ENCODE measurements at regions not wholly inside any gene's neighbourhood (a gene's known extent, or its start where the extent isn't known, plus 50 kb on each side); places are given as distances from the start of the nearest gene placed in this dataset.

DNA sequence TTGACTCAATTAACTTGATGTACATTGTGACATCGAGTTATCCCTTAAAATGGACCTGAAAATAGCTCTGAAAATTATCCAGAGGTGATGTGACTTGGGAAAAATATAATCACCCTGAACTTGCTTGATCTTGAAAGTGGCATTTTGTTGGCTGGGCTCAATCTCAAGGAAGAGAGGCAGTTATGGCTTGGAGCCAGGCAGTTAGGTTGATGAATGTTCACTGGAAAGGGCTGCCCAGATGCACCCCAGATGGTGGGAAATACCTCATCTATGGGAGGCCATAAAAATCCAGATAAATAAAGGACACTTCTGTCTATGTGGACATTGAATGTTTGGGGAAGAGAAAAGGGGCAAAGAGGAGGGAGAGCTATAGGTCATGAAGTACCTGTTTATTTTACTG lies 55.7 kb upstream of the OR5AN1 start:
- Histone ChIP-seq H3K27ac (ENCODE audit: low read length) (no peak overlapping the region), H3K27me3 (ENCODE audit: control insufficient read depth, insufficient read depth, low read length) (no peaks in the 10 kb centered on the region), H3K4me3 (ENCODE audit: low read length) (no peak overlapping the region), H3K36me3 (ENCODE audit: control insufficient read depth, insufficient read depth, low read length) (no peaks in the 10 kb centered on the region), H3K9me3 (replicated peaks; ENCODE audit: control insufficient read depth, low read depth, low read length) (peaks cover 2% of the 10 kb centered on the region), H3K4me1 (ENCODE audit: control insufficient read depth, insufficient read depth, low read length) (no peaks in the 10 kb centered on the region)
- 44% methylated on average over 1 of the region's 1 CpG for WGBS (ENCODE audit: insufficient coverage)
- no peak for DNase-seq

DNA sequence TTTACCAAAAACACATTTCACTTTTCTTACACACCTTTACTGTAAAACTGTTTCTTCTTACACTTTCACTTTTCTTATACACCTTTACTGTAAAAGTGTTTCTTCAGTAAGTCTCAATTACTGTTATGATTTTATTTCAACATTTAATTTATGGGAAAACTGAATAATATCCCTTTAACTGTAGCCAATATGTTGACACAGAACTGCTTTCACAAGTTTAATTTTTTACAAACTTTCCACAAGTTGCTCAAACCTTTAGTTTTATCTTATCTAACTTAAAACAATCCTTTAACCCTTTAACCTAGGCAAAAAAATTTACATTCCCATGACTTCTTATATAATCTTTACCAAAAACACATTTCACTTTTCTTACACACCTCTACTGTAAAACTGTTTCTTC lies 63.3 kb upstream of the OR5AN1 start:
- Histone ChIP-seq H3K9me3 (replicated peaks; ENCODE audit: control insufficient read depth, low read depth, low read length) (peaks cover 2% of the 10 kb centered on the region), H3K27me3 (ENCODE audit: control insufficient read depth, insufficient read depth, low read length) (no peaks in the 10 kb centered on the region), H3K4me1 (ENCODE audit: control insufficient read depth, insufficient read depth, low read length) (no peaks in the 10 kb centered on the region), H3K36me3 (ENCODE audit: control insufficient read depth, insufficient read depth, low read length) (no peaks in the 10 kb centered on the region), H3K4me3 (ENCODE audit: low read length) (no peak overlapping the region), H3K27ac (ENCODE audit: low read length) (no peak overlapping the region)
- no peak for DNase-seq

DNA sequence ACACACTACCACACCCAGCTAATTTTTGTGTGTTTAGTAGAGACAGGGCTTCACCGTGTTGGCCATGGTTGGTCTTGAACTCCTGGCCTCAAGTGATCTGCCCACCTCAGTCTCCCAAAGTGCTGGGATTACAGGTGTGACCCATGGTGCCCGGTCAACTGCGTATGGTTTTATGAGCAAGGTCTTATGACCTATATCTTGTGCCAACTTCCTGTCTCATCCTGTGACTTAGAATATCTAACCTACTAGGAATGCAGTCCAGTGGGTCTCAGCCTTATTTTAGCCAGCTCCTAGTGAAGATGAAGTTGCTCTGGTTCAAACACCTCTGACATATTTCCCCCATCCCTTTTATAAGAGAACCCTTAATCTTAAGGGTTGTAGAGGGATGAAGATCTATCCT lies 66.1 kb upstream of the OR5AN1 start:
- Histone ChIP-seq H3K36me3 (ENCODE audit: control insufficient read depth, insufficient read depth, low read length) (no peaks in the 10 kb centered on the region), H3K4me1 (ENCODE audit: control insufficient read depth, insufficient read depth, low read length) (no peaks in the 10 kb centered on the region), H3K4me3 (ENCODE audit: low read length) (no peak overlapping the region), H3K27me3 (ENCODE audit: control insufficient read depth, insufficient read depth, low read length) (peaks cover 2% of the 10 kb centered on the region), H3K9me3 (replicated peaks; ENCODE audit: control insufficient read depth, low read depth, low read length) (no peaks in the 10 kb centered on the region), H3K27ac (ENCODE audit: low read length) (no peak overlapping the region)
- WGBS (ENCODE audit: insufficient coverage) = 100% methylated on average over 1 of the region's 3 CpGs
- no peak for DNase-seq

DNA sequence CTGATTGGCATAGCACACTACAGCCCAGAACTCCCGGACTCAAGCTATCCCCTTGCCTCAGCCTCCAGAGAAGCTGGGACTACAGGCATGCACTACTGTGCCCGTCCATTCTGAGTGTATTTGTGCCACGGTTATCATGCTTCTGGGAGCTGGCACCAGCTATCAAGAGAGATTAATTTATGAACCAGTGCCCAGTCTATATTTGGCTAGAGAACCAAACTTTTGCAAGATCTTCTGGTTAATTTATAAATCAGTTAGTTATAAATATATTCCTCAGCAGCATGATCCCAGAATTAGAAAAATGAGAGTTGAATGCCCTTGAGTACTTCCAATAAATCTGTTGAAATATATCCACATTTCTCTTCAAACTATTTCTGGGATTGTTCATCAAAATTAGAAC lies 67.5 kb upstream of the OR5AN1 start:
- H3K9me3 ChIP-seq (replicated peaks; ENCODE audit: control insufficient read depth, low read depth, low read length) = no peaks in the 10 kb centered on the region
- H3K27ac ChIP-seq (ENCODE audit: low read length) = no peak overlapping the region
- no peaks in the 10 kb centered on the region for H3K36me3 ChIP-seq (ENCODE audit: control insufficient read depth, insufficient read depth, low read length)
- peaks cover 2% of the 10 kb centered on the region for H3K27me3 ChIP-seq (ENCODE audit: control insufficient read depth, insufficient read depth, low read length)
- H3K4me3 ChIP-seq (ENCODE audit: low read length) = no peak overlapping the region
- H3K4me1 ChIP-seq (ENCODE audit: control insufficient read depth, insufficient read depth, low read length) = no peaks in the 10 kb centered on the region
- WGBS (ENCODE audit: insufficient coverage) = 75% methylated on average over 2 of the region's 3 CpGs
- DNase-seq = no peak

DNA sequence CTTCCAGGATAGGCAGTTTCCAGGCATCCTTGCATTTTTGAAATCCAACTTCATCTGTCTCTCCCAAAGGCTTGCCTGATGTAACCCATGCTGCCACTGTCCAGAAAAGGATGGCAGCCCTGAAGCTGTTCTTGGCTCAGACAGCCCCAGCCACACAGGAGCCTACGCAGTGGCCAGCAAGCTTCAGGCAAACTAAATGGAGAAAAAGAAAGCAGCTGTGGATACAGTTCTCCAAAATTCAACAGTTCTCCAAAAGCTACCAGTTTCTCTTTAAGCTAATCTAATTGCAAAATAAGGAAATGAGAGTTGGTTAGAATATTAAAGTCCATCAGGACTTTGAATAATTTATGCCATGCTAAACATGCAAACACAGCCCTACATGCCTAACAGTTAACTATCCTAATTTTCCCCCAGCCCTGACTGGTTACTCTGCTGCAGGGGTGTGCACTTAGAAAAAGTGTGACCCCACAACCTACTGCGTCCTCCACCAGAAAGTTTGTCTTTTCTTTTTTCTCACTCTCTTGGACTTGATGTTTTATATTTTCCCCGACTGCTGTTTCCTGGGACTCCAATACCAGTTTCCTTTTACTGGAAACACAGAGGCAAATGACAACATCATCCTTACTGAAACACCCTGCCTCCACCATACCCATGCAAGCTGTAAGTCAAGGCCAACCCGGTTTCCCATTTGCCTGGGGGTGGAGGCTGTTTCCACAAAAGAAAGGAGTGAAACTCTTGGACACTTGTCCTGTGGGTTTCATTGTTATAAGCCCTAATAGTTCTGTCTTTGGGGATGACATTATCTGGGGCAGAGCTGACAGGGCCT lies 69.1 kb upstream of the OR5AN1 start:
- H3K4me3 ChIP-seq (ENCODE audit: low read length) = no peak overlapping the region
- no peak overlapping the region for H3K27ac ChIP-seq (ENCODE audit: low read length)
- H3K36me3 ChIP-seq (ENCODE audit: control insufficient read depth, insufficient read depth, low read length) = no peaks in the 10 kb centered on the region
- no peak for DNase-seq
- no peaks in the 10 kb centered on the region for H3K4me1 ChIP-seq (ENCODE audit: control insufficient read depth, insufficient read depth, low read length)
- WGBS (ENCODE audit: insufficient coverage) = 89% methylated on average over 1 of the region's 4 CpGs
- H3K27me3 ChIP-seq (ENCODE audit: control insufficient read depth, insufficient read depth, low read length) = peaks cover 2% of the 10 kb centered on the region
- no peaks in the 10 kb centered on the region for H3K9me3 ChIP-seq (replicated peaks; ENCODE audit: control insufficient read depth, low read depth, low read length)

DNA sequence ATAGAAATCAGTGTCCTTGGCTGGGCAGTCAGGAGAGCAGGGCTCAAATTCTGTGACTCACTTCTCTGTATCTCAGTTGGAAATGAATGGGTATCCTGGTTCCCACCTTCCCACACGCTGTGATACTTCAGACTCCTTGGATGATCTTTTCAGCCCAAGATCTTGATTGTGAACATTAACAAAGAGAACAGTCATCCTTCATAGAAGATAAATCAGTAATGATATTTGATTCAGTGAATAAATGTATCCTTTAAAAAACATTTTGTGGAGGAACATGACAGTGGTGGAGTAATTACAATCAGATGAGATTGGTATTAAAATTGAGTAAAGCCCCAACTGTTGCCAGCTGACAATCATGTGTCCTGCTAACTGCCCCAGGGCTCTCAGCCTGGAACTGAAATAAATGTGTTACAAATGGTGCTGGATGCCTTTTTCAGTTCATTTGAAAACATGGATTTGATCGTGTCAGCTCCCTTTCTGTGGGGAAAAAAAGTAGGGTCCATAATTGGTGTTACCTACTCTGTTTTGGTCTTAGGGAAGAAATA lies 72.9 kb upstream of the OR5AN1 start:
- H3K4me1 ChIP-seq (ENCODE audit: control insufficient read depth, insufficient read depth, low read length) = no peaks in the 10 kb centered on the region
- no peaks in the 10 kb centered on the region for H3K36me3 ChIP-seq (ENCODE audit: control insufficient read depth, insufficient read depth, low read length)
- H3K4me3 ChIP-seq (ENCODE audit: low read length) = no peak overlapping the region
- no peaks in the 10 kb centered on the region for H3K9me3 ChIP-seq (replicated peaks; ENCODE audit: control insufficient read depth, low read depth, low read length)
- WGBS (ENCODE audit: insufficient coverage) = no CpG with 5 or more reads among the region's 2 CpGs
- H3K27ac ChIP-seq (ENCODE audit: low read length) = no peak overlapping the region
- H3K27me3 ChIP-seq (ENCODE audit: control insufficient read depth, insufficient read depth, low read length) = peaks cover 2% of the 10 kb centered on the region
- no peak for DNase-seq

DNA sequence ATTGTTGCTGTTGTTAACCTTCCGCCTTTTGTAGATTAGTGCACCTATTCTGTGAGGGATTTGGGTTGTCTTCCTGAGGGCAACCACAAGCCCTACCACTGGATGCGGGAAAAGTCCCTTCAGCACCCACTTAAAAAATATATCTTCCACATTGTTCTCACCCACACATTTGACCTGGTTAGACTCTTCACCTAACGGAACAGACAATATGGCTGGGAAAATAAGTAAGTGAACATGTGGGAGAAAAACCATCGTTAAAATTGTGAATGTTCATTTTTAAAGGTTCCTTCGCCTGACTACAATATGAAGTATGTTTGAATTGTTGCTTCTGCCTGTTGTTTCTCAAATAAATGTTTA lies 72.0 kb upstream of the MPEG1 start:
- no CpG with 5 or more reads among the region's 5 CpGs for WGBS (ENCODE audit: insufficient coverage)
- H3K36me3 ChIP-seq (ENCODE audit: control insufficient read depth, insufficient read depth, low read length) = no peaks in the 10 kb centered on the region
- H3K27ac ChIP-seq (ENCODE audit: low read length) = no peak overlapping the region
- DNase-seq = no peak
- H3K9me3 ChIP-seq (replicated peaks; ENCODE audit: control insufficient read depth, low read depth, low read length) = no peaks in the 10 kb centered on the region
- no peak overlapping the region for H3K4me3 ChIP-seq (ENCODE audit: low read length)
- no peaks in the 10 kb centered on the region for H3K4me1 ChIP-seq (ENCODE audit: control insufficient read depth, insufficient read depth, low read length)
- peaks cover 2% of the 10 kb centered on the region for H3K27me3 ChIP-seq (ENCODE audit: control insufficient read depth, insufficient read depth, low read length)

DNA sequence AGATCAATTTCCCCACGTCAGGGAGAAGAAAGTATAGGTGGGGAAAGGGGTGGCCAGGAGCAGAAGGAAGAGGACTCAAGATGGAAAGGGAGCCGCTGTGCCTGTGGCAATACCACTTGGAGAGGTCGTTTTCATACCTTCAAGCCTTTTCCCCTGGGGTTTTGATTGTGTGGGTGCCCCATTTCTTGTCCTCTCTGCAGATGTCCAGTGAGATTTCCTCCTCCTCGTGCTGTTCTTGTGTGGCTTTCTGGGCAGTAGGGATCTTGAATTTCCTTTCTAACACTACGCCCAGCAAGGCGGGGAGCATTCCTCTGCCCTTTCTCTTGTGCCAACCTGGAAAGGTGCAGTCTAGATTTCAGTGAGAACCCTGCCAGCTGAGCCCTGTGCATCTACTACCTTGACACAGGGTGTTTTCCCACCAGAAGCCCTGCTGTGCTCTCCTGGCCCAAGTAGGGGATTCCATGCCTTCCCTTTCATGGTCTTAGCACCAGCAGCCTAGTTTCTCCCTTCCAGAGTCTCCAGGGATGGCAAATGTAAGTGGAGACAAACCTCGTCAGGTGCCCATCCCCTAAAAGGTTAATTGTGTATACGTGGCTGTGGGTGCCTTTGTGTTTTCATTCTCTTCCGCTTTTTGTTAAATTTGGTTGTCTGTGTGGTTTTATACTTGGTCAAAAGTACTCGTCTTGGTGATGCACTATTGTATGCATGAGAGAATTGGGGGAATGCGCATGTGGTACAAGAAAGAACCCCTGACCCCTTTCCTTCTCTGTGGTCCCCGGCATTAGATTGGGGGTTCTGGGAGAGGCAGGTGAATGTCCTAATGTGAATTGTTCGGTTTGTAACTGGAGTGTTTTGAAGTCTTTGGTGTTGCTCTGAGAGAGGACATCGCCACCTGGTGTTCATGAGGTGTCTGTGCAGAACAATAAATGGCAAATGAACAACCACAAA lies 71.4 kb upstream of the MPEG1 start:
- Histone ChIP-seq H3K27ac (ENCODE audit: low read length) (no peak overlapping the region), H3K36me3 (ENCODE audit: control insufficient read depth, insufficient read depth, low read length) (no peaks in the 10 kb centered on the region), H3K4me1 (ENCODE audit: control insufficient read depth, insufficient read depth, low read length) (no peaks in the 10 kb centered on the region), H3K9me3 (replicated peaks; ENCODE audit: control insufficient read depth, low read depth, low read length) (no peaks in the 10 kb centered on the region), H3K4me3 (ENCODE audit: low read length) (no peak overlapping the region), H3K27me3 (ENCODE audit: control insufficient read depth, insufficient read depth, low read length) (peaks cover 2% of the 10 kb centered on the region)
- 33% methylated on average over 7 of the region's 14 CpGs for WGBS (ENCODE audit: insufficient coverage)
- peak; percentile 63 for DNase-seq

DNA sequence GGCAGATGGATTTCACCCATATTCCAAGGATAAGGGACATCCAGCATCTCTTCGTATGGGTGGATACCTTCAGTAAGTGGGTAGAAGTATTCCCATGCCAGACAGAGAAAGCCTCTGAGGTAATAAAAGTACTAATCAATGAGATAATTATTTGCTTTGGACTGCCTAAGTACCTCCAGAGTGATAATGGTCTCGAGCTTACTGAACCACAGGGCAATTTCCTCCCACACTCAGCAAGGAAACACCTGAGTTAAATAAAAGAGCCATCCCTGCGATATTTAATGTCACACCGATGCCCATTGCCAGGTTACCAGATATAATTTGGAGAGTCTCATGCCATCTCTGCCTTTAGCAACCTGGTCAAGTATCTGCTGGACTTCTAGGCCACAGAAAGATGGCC lies 70.6 kb upstream of the MPEG1 start:
- Histone ChIP-seq H3K4me1 (ENCODE audit: control insufficient read depth, insufficient read depth, low read length) (no peaks in the 10 kb centered on the region), H3K27ac (ENCODE audit: low read length) (no peak overlapping the region), H3K36me3 (ENCODE audit: control insufficient read depth, insufficient read depth, low read length) (no peaks in the 10 kb centered on the region), H3K4me3 (ENCODE audit: low read length) (no peak overlapping the region), H3K9me3 (replicated peaks; ENCODE audit: control insufficient read depth, low read depth, low read length) (no peaks in the 10 kb centered on the region), H3K27me3 (ENCODE audit: control insufficient read depth, insufficient read depth, low read length) (peaks cover 2% of the 10 kb centered on the region)
- 90% methylated on average over 2 of the region's 4 CpGs for WGBS (ENCODE audit: insufficient coverage)
- DNase-seq = no peak

DNA sequence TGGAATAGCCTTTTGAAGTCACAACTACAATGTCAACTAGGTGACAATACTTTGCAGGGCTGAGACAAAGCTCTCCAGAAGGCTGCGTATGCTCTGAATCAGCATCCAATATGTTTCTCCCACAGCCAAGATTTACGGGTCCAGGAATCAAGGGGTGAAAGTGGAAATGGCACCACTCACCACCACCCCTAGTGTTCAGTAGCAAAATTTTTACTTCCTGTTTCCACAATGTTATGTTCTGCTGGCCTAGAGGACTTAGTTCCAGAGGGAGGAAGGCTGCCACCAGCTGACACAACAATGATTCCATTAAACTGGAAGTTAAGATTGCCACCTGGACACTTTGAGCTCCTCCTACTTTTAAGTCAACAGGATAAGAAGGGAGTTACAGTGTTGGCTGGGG lies 68.5 kb upstream of the MPEG1 start:
- Histone ChIP-seq H3K9me3 (replicated peaks; ENCODE audit: control insufficient read depth, low read depth, low read length) (peaks cover 6% of the 10 kb centered on the region), H3K4me3 (ENCODE audit: low read length) (no peak overlapping the region)
- WGBS (ENCODE audit: insufficient coverage) = 100% methylated on average over 1 of the region's 2 CpGs

More for the DNA sequence above, 68.5 kb upstream of the MPEG1 start:
- Histone ChIP-seq H3K27ac (ENCODE audit: low read length) (no peak overlapping the region), H3K36me3 (ENCODE audit: control insufficient read depth, insufficient read depth, low read length) (no peaks in the 10 kb centered on the region), H3K27me3 (ENCODE audit: control insufficient read depth, insufficient read depth, low read length) (no peaks in the 10 kb centered on the region), H3K4me1 (ENCODE audit: control insufficient read depth, insufficient read depth, low read length) (no peaks in the 10 kb centered on the region)
- DNase-seq = no peak

Measured in muscle of leg (tissue), 3 donors.